ENCODE measurements at regions not wholly inside any gene's neighbourhood (a gene's known extent, or its start where the extent isn't known, plus 50 kb on each side); places are given as distances from the start of the nearest gene placed in this dataset.

DNA sequence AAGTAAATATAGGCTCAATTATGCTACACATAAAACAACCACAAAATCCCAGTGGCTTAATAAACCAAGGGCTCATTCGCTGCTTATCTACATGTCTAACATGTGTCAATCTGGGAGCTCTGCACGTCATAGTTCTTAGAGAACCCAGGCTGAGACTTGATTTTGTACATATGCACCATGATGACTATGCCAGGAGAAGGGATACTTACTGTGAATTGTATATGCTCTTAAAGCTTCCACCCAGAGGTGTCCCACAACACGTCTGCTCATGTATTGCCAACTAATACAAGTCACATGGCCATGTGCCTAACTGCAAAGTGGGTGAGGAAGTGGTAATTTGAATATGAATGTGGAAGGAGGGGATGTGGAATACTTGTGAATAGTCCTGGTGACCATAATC is 262.1 kb downstream of the CPS1 start:
- TF ChIP-seq, protein P1, sequence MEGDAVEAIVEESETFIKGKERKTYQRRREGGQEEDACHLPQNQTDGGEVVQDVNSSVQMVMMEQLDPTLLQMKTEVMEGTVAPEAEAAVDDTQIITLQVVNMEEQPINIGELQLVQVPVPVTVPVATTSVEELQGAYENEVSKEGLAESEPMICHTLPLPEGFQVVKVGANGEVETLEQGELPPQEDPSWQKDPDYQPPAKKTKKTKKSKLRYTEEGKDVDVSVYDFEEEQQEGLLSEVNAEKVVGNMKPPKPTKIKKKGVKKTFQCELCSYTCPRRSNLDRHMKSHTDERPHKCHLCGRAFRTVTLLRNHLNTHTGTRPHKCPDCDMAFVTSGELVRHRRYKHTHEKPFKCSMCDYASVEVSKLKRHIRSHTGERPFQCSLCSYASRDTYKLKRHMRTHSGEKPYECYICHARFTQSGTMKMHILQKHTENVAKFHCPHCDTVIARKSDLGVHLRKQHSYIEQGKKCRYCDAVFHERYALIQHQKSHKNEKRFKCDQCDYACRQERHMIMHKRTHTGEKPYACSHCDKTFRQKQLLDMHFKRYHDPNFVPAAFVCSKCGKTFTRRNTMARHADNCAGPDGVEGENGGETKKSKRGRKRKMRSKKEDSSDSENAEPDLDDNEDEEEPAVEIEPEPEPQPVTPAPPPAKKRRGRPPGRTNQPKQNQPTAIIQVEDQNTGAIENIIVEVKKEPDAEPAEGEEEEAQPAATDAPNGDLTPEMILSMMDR (IDR thresholded peaks at IDR 0.05; ENCODE audit: low read depth, low read length) = no peak
- ChIA-PET CTCF (no interaction called here), POLR2A (no interaction called here)
- Histone ChIP-seq H3K4me3 (ENCODE audit: low read depth, low read length) (no peak overlapping the region), H3K27me3 (ENCODE audit: control insufficient read depth, insufficient read depth, low read length) (no peaks in the 10 kb centered on the region), H3K27ac (ENCODE audit: low read depth, low read length) (no peak overlapping the region), H3K9me3 (ENCODE audit: control insufficient read depth, insufficient read depth, low read length) (no peaks in the 10 kb centered on the region)
- no peak for DNase-seq (ENCODE audit: low read depth, low spot score)

DNA sequence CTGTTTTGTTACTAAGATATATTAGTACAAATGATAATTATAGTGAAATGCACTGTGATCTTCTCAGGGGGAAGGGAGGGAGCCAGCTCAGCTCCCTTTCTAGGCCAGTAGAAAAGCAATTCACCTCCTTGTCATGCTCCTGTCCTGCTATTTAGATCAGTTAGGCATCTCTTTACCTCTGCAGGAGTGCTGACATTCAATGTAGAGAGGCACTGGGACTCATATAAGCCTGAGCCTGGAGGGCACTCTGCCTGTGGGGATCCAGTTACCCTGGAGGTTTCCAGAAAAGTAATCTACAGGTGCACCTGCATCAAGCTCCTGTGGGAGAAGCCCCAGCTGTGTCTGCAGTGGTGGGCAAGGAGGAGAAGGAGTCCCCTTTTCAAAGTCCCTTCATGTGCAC is 277.0 kb downstream of the CPS1 start:
- H3K9me3 ChIP-seq (ENCODE audit: control insufficient read depth, insufficient read depth, low read length) = peaks cover 13% of the 10 kb centered on the region
- no peak overlapping the region for H3K4me3 ChIP-seq (ENCODE audit: low read depth, low read length)
- no peak overlapping the region for H3K27ac ChIP-seq (ENCODE audit: low read depth, low read length)
- no peak for DNase-seq (ENCODE audit: low read depth, low spot score)
- POLR2A ChIA-PET = no interaction called here
- no peaks in the 10 kb centered on the region for H3K27me3 ChIP-seq (ENCODE audit: control insufficient read depth, insufficient read depth, low read length)
- CTCF ChIA-PET = no interaction called here
- TF ChIP-seq, protein P1 (IDR thresholded peaks at IDR 0.05; ENCODE audit: low read depth, low read length) = no peak

DNA sequence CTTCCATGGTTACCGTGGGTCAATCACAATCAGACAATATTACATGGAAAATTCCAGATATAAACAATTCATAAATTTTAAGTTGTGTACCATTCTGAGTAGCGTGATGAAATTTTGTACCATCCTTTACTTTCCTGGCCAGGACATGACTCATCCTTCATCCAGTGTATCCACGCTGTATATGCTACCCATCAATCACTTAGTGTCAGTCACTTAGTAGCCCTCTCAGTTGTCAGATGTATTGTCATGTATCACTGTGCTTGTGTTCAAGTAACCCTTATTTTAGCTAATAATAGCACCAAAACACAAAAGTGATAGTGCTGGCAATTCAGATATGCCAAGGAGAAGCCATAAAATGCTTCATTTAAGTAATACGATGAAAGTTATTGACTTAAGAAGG is 282.6 kb downstream of the CPS1 start:
- CTCF ChIA-PET = no interaction called here
- H3K27me3 ChIP-seq (ENCODE audit: control insufficient read depth, insufficient read depth, low read length) = no peaks in the 10 kb centered on the region
- H3K4me3 ChIP-seq (ENCODE audit: low read depth, low read length) = no peak overlapping the region
- H3K9me3 ChIP-seq (ENCODE audit: control insufficient read depth, insufficient read depth, low read length) = peaks cover 3% of the 10 kb centered on the region; the same call in 1 of the 2 replicates
- POLR2A ChIA-PET = no interaction called here
- no peak overlapping the region for H3K27ac ChIP-seq (ENCODE audit: low read depth, low read length)
- no peak for DNase-seq (ENCODE audit: low read depth, low spot score)
- TF ChIP-seq, protein P1 (IDR thresholded peaks at IDR 0.05; ENCODE audit: low read depth, low read length) = no peak

DNA sequence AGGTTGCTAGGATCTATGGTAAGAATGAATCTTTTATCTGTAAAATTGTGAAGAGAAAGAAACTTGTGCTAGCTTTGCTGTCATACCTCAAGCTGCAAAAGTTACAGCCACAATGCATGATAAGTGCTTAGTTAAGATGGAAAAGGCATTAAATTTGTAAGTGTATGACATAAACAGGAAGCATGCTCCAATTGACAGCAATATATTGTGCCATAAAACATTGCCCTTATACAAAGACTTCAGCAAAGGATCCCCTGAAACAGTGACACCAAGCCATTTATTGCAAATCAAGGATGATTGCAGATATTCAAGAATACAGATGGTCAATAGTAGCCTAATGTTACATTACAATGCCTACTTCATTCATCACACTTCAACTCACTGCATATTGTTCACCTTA is 283.1 kb downstream of the CPS1 start:
- CTCF ChIA-PET = no interaction called here
- no peak overlapping the region for H3K27ac ChIP-seq (ENCODE audit: low read depth, low read length)

DNA sequence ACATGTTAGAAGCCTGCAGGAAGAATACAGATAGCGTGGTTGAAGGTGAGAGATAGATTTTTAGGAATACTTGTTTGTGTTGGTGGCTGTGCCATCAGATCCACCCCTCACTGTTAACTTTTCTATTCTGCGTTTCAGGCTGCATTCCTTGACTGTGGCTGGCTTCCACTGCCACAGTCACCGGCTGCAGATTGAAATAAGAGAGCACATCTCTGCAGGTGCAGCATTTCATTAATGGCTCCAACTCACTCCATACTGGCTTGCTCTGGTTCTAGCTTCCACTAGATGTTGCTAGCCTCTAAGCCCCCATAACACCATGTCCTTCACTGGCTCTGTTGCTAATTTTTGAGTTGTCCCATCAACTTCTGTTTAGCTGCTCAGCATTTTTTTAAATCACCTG is 286.5 kb downstream of the CPS1 start:
- Histone ChIP-seq H3K4me3 (ENCODE audit: low read depth, low read length) (no peak overlapping the region), H3K9me3 (ENCODE audit: control insufficient read depth, insufficient read depth, low read length) (peaks cover 3% of the 10 kb centered on the region; the same call in 1 of the 2 replicates), H3K27me3 (ENCODE audit: control insufficient read depth, insufficient read depth, low read length) (no peaks in the 10 kb centered on the region), H3K27ac (ENCODE audit: low read depth, low read length) (no peak overlapping the region)
- DNase-seq (ENCODE audit: low read depth, low spot score) = no peak
- POLR2A ChIA-PET = no interaction called here
- CTCF ChIA-PET = no interaction called here
- TF ChIP-seq, protein P1 (IDR thresholded peaks at IDR 0.05; ENCODE audit: low read depth, low read length) = no peak

More for the DNA sequence above, 283.1 kb downstream of the CPS1 start:
- POLR2A ChIA-PET = no interaction called here
- no peak for DNase-seq (ENCODE audit: low read depth, low spot score)
- Histone ChIP-seq H3K27me3 (ENCODE audit: control insufficient read depth, insufficient read depth, low read length) (no peaks in the 10 kb centered on the region), H3K4me3 (ENCODE audit: low read depth, low read length) (no peak overlapping the region), H3K9me3 (ENCODE audit: control insufficient read depth, insufficient read depth, low read length) (peaks cover 3% of the 10 kb centered on the region; the same call in 1 of the 2 replicates)
- TF ChIP-seq, protein P1 (IDR thresholded peaks at IDR 0.05; ENCODE audit: low read depth, low read length) = no peak

Measured in AG04450 (cell line).